SH-SY5Y (cell line): ENCODE measurements at regions not wholly inside any gene's neighbourhood (a gene's known extent, or its start where the extent isn't known, plus 50 kb on each side); places are given as distances from the start of the nearest gene placed in this dataset.

Experiments
- GATA2 ChIP-seq: IDR thresholded peaks from 2 replicates; pipeline ENCODE4 v1.6.1; 2011; ENCODE audit warnings: mild to moderate bottlenecking, low read depth, low read length
- GATA3 ChIP-seq: IDR thresholded peaks from 2 replicates; pipeline ENCODE4 v1.6.1; 2011; ENCODE audit warnings: low read depth, mild to moderate bottlenecking, low read length, moderate library complexity

- TF ChIP-seq GATA2 (no peak), GATA3 (no peak)
These were observed 431.6 kb downstream of the DTWD2 start for GRCh38 chr5:118556792-118557191.

GRCh38 chr5:118555727-118556126 lies 432.6 kb downstream of the DTWD2 start:
- TF ChIP-seq GATA2 = no peak

- no peak for TF ChIP-seq GATA2
- no peak for TF ChIP-seq GATA3
These were observed 433.4 kb downstream of the DTWD2 start for GRCh38 chr5:118554981-118555380.

GRCh38 chr5:118554241-118554640 lies 434.1 kb downstream of the DTWD2 start:
- TF ChIP-seq GATA3 = no peak
- TF ChIP-seq GATA2 = no peak

DNA sequence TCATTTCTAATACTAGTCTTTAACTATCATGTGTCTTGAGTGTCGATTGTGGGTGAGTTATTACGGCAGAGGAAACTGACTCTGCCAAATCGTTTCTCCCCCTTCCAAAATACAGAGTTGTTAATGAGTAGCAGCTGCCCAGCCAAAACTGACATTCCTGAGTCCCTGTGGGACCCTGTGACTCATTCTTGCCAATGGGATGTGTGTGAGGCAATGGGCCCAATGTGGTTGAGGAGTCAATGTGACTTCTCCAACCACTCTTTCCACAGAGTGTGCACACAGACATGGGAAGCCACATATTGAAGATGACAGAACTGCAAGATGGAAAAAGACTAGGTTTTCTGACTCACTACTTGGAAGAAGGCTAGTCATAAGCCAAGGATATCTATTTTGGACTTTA lies 434.7 kb downstream of the DTWD2 start:
- TF ChIP-seq GATA2 (no peak), GATA3 (no peak)

DNA sequence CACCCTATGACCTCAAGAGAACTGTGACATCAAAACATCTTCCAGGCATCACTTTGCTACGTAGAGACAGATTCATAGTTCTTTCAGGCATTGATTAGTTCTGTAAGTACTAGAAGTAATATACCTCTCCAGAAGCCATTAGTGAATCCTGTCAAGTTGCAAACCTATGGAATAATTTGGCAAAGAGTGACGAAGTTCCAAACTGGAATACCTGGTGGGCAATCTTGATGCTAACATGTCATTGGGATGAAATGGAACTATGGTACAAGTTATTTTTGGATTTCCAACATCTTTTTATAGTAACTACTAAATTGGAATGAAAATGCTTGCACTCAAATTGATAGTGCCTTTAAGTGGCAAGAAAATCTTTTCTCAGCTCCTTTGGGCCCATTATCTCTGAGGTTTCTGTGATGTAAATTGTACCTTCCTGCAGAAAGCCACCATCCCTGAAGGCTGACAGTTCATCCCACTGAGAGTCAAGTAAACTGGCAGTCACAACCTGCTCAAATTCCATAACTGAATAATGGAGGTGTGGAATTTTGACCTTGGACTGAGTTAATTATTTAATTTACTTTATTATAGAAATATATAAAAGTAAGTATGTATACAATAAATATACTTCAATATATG lies 435.5 kb downstream of the DTWD2 start:
- TF ChIP-seq GATA2 = no peak
- no peak for TF ChIP-seq GATA3

DNA sequence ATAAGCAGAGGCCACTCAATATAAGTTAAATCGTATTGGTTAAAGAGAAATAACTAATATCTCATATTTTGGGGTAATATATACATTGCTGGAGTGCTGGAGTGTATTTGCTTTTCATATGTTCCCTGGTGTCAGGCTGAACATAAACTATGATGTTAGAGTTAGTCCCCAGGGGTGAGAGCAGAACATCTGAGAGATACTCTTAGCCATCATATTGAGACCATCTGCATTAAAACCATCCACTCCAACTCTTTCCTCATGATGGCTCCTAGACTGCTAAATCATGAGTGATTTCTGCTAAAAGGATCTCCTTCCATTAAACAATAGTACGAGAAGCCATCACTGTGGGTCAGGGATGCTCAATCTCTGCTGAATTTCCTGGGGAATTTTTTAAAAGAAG lies 436.2 kb downstream of the DTWD2 start:
- TF ChIP-seq GATA2 (no peak), GATA3 (no peak)

DNA sequence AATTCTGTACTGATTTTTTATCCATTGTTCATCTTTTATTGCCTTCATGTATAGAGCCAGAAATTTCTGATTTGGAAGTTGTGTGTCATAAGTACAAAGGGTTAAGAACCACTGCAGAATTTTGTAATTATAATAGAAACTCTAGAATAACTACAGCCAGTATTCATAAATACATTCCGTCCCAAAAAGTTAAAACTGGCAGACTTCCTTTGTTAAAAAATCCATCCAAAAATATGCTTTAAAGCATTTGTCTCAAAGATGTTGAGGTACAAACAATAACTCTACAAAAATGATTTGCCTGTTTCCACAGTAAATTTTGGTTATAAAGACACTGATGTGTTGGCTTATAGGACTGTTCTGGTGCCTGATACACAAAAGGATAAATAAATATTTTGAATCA lies 436.6 kb downstream of the DTWD2 start:
- TF ChIP-seq GATA2 (no peak), GATA3 (no peak)

DNA sequence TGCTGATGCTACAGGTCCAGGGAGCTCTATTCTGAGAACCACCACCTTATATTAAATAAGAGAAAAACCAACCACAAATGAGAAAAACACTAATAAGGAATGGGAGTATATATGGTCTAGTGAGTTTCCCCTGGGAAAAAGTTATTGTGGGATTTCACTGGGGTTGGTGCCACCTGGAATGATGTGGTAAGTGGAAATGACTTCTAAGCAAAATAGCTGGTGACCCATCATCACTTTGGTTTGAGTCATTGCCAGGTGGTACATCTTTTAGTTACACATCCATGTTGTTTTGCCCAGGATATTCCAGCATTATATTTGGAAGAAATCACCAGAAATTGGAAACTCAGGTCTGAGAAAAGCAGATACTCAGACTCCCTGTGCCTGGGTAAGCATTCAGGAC lies 437.3 kb downstream of the DTWD2 start:
- no peak for TF ChIP-seq GATA3
- TF ChIP-seq GATA2 = no peak

DNA sequence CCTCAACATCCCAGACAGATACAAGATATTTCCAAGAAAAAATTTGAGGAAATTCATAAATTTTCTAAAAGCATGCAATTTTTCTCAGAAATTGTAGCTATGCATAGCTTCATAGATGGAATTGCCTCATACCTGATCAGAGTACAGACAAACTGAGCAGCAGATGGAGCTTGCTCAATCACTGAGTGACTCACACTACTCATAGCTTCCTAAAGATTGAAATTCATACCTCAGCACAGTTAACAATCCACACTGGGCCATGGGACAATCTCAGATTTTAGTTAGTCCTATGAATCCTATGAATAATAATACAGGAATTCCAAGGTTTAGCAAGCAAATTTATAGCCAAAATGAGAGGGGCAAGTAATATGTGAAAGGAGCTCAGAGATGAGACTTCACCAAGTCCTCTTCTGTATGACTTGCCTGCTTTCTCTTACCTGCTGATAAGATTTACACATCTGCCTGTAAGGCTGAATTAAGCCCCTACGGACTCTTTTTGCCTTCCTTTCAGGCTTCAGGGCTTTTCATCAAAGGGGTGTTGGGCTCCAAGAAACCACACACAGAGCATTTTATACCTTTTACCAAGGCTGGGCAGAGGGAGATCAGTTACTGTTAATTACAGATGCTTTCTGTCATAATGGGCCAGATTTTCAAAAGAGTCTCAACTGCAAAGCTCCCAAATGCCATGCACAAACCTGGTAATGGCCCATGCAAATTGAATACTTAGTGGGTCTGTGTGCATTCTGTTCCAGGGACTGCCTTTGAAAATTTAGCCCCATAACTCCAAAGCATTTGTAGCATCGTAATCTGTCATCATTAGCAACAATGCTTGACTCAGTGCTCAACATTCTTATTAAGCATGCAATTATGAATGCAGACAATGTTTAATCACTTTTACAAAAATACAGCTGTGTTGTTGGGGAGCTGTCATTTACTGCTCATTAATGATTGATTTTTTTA lies 439.3 kb downstream of the DTWD2 start:
- TF ChIP-seq GATA3 (no peak), GATA2 (no peak)

DNA sequence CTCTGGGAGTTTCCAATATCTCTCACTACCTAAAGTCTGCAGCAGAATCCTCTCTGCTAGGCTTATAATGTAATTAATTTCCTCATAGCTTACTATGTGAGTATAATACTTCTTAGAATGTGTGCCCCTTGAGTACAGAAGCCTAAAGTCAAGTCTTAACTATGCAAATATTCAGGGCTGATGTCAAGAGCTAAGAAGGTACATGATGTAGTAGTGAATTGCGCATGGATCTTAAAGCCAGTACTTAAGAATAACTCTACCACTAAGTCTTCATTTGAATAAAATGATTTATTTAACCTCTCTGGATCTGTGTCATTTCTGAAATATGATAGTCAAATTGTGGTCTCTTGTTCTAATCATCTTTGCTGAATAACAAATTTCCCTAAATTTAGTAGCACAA lies 442.9 kb downstream of the DTWD2 start:
- TF ChIP-seq GATA3 = no peak
- TF ChIP-seq GATA2 = no peak

- TF ChIP-seq GATA3 (no peak), GATA2 (no peak)
These were observed 443.4 kb downstream of the DTWD2 start for GRCh38 chr5:118544887-118545449.

GRCh38 chr5:118533923-118534322 lies 454.4 kb downstream of the DTWD2 start:
- TF ChIP-seq GATA3 = no peak
- TF ChIP-seq GATA2 = no peak

- TF ChIP-seq GATA2 (no peak), GATA3 (no peak)
These were observed 455.2 kb downstream of the DTWD2 start for GRCh38 chr5:118533156-118533555.

GRCh38 chr5:118531276-118531675 lies 457.1 kb downstream of the DTWD2 start:
- TF ChIP-seq GATA3 (no peak), GATA2 (no peak)
